ENCODE measurements at regions not wholly inside any gene's neighbourhood (a gene's known extent, or its start where the extent isn't known, plus 50 kb on each side); places are given as distances from the start of the nearest gene placed in this dataset.

DNA sequence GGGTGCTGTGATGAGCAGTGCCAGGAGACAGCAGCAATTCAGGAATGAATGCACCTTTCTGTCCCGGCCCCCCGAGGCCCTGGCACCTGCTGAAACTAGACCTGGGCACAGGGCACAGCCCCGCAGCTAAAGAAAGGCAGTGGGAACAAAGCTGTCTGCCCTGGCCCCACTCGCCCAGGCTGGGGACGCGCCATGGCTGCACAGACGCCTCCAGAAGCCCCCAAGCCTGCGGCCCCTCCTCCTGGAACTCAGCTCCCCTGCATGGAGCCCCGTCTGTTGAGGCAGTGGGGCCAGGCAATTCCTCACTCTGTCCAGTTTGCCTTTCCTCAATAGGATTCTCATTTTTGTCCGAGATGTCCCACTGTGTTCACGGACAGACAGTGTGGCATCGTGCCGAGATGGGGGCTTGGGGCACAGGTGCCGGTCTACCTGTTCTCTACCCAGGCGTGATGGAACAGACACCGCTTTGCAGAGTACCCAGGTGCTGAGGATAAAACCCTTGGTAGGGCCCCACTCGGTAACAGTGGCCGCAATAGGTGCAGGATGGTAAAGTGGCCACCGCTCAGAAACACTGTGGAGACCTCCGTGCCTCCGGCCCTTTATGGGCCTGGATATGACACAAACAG lies 146.5 kb upstream of the SOX1 start:
- ATAC-seq, result no peak
- no peak for DNase-seq
- intact Hi-C loops (cut with DNase I), result no loop called here

DNA sequence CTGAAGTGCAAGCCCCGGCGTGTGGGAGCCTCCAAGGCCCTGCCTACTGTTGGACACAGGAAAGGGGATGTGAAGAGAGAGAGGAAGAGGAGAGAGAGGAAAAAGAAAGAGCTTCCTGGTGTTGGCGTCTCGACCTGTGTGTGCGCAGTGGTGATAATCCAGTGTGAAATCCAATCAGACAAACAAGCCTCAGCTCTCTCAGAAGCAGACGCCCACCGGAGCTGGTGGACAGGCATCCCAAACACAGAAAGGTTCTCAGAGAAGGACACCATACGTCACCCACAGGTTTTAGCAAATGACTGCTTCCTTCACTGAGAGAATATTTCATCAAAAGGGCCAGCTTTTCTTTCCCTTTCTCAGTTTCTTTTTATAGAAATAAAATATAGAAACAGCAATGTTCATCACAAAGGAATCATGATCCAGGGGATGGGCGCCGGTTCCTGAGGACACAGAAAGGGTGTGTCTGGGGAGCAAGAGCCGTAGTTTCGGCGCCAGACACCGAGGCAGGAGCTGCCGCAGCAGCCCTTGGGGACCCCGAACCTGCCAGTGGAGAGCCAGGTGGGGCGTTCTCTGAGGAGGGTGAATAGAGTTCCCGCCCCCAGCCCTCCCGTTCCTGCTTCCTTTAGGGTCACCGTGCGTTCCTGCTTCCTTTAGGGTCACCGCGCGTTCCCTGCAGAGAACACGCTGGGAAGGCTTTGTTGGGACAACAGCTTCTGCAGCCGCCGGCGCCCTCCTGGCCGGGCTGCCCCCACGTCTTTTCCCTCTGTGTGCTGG lies 145.8 kb upstream of the SOX1 start:
- intact Hi-C loops (cut with DNase I), result no loop called here
- DNase-seq, result no peak
- ATAC-seq, result no peak

DNA sequence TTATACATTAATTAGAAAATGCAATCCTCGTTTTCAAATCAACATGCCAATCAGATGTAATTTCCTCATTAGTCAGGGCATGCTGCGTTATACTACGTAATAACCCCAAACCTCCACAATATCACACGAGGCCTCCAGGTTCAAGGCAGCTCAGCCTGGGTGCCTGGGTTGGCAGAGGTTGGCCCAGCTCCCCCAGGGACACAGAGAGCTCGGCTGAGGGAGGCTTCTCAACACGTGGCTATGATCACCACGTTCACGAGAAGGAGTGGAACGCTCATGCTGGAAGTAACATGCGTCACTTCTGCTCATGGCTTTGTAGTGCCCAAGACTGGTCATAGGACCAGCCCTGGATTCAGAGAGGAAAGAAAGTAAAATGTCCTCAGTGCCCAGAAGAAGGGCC lies 144.9 kb upstream of the SOX1 start:
- no peak for DNase-seq
- intact Hi-C loops (cut with DNase I), result no loop called here
- no peak for ATAC-seq

DNA sequence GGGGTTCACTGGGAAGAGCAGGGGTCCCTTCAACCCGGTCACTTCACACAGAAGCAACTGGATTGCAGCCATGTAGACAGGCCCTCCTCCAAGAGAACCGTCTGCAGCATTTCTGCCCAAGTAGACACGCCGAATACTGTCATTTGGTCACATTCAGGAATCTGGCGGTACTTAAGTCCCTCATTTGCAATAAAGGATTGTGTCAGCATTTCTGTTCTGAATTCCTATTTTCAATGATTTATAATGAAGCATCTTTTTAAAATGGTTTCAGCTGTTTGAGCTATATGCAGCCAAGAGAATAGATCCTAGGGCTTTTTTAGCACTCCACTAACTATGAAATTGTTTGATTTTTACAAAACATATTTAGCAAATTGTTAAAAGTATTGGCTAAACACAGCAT lies 143.5 kb upstream of the SOX1 start:
- DNase-seq (no peak), ATAC-seq (no peak)
- intact Hi-C loops (cut with DNase I), result no loop called here

DNA sequence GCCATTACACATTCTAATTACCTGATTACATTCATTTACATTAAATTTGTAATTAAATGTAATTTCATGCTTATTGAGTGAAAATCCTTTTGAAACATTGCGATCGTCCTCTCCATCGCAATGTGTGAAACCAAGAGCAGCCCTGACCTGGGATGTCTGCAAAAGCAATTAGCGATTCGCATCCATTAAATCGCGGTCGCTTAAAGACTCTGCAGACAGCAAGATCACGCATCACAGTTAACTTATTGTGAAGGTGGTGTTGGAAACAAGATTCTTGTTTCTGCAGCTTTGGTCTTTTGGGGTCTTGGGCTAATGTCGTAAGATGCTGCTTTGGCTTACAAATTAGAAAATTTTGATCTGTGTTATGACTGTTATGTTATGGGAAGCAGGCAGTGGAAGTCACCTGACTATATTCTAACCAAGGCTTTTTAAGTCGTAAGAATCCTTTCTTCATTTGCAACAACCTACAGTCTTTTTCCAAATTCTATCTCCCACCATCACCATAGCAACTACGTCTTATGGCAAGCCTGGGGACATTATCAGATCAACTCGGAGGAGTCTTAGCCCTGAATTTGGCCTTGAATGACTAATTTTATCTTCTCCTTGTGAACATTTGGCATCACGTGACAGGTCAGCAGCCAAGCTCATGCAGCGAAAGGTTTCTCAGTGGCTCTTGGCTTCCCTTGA lies 142.8 kb upstream of the SOX1 start:
- no peak for DNase-seq
- intact Hi-C loops (cut with DNase I), result no loop called here

DNA sequence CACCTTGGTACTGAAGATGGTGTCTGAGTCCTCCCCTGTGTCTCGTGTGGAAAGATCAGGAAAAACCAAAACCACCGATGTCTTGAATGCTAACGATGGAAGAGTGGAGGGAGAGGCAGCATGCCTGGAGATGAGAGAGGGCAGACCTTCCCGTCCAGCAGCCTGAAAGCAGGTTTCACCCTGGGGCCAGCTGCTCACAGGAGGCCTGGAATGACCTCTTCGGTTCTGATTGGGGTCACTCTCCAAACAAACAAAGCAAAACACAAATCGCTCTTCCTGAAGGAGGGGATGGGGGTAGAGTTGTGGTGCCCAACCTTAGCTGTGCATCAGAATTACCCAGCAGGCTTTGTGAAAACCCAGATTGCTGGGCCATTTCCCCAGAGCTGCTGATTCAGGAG lies 142.3 kb upstream of the SOX1 start:
- intact Hi-C loops (cut with DNase I), result no loop called here
- ATAC-seq, result no peak
- no peak for DNase-seq

More for the DNA sequence above, 142.8 kb upstream of the SOX1 start:
- no peak for ATAC-seq

DNA sequence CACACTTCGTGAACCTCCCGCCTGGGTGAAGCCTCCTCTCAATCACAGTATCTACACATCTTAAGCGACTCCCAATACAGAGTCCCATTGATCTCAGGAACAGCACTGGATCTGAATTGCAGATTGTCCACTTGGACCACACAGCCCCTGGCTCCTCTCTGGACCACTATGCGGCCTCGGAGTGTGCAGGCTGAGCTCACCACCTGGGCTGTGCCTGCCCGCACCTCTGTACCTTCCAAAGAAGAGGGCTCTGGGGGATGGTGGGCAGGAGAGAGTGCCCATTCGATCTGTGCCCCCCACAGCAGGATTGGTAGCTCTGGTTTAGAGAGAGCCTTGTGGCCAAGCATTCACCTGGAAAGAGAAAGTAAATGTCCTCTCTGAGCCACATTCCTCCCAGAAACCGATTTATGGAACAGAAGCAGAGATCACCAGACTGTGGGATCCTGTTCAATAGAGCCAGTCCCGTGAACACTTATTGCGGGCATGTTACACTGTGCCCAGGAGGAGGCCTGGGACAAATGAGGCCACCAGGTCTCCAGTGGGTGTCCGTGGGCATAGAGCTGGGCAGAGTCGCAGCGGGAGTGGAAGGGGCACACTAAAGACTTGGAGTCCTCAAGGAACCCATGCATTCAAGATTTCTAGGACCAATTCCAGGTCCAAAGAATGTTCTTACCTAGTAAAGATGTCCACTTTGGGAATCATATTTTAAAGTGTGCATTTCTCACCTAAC lies 141.6 kb upstream of the SOX1 start:
- ATAC-seq, result no peak
- no peak for DNase-seq
- intact Hi-C loops (cut with DNase I), result no loop called here

DNA sequence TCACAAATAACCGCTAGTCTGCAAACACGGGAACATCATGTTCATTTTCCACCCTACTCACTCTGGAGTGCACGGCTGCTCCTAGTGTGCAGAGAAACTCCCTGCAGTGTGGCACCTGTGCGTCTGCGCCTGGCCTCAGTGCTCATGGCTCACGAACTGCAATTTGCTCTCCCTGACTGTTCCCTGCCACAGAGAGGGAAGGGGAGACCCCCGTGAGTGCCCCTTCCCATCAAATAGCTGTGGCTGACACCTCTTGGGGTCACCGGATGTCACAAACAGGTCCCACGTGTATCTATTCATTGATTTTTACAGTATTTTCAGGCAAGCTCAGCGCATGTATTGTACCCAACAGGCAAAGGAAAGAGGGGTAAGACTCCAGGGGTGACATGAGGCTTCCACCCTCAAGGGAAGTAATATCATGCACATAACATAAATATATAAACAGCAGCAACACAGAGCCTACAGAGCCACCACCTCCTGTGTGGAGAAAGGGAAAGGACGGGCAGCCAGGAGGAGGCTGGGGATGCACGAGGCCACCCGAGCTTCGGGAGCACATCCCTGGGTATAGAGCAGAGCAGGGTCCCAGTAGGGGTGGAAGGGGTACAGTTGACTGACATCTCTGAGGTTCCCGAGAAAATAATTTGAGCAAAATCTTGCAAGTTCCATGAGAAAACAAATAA lies 140.3 kb upstream of the SOX1 start:
- no peak for ATAC-seq
- intact Hi-C loops (cut with DNase I), result no loop called here
- no peak for DNase-seq

DNA sequence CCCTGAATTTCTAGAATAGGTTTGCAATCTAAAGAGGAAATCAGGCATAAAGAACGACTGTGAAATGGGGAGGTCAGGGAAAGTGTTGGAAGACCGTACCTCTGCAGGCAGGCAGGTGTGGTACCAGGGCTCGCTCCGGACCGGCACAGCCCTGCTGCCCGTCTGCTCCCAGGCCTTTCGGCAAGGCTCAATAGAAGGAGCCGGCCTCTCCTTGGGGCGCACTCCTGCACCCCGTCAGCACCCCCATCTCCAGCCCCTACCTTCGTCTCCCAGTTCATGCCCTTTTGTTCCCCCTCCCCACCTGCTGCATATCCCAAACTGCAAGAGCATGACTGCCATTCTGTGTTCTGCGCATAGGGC lies 139.8 kb upstream of the SOX1 start:
- DNase-seq (no peak), ATAC-seq (no peak)
- intact Hi-C loops (cut with DNase I), result no loop called here

DNA sequence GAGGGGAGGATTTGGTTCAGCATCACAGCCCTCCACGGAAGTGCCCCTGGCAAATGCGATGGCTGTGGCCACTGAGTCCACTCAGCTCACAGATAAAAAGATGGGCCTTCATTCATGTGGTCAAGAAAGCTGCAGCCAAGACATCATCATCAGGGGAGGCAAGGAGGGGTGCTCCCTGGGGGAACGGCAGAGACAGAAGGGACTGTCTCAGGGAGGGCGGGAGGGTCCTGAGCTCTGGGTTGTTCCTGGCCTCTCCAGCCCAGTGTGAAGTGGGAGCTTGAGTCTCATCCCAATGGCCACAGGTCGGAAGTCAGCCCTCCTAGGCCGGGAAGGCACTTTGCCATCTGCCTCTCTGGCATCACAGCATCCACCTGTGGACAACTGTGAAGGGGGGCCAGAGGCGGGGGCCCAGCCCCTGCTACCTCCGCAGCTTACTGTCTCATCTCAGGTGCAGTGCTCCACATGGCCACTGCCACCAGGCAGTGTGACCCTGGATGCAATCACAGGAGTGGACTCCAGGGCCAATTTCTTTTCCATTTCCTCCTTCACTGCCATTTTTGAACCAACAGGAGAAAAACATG lies 137.8 kb upstream of the SOX1 start:
- DNase-seq (no peak), ATAC-seq (no peak)
- intact Hi-C loops (cut with DNase I), result no loop called here

DNA sequence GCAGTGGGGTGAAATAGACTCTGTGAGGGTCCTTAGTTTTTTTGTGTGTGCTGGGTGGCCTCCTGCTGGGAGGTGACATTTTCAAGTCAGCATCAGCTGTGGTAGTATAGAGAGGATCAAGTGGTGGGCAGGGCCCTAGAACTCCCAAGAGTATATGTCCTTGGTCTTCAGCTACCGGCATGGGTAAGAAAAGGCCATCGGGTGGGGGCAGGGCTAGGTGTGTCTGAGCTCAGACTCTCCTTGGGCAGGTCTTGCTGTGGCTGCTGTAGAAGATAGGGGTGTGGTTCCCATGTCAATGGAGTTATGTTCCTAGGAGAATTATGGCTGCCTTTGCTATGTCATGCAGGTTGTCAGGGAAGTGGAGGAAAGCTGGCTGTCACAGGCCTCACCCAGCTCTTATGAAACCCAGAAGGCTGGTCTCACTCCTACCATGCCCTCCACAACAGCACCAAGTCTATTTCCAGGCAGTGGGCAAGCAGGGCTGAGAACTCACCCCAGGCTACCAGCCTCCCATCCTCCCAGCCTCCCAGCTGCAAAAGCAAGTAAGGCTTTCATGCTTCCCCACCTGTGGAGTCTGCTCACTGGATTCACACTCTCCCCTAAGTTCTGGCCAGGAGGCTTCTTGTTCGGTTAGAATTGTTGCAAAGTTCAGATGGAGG lies 130.6 kb upstream of the SOX1 start:
- intact Hi-C loops (cut with DNase I), result no loop called here
- no peak for ATAC-seq
- DNase-seq, result no peak

DNA sequence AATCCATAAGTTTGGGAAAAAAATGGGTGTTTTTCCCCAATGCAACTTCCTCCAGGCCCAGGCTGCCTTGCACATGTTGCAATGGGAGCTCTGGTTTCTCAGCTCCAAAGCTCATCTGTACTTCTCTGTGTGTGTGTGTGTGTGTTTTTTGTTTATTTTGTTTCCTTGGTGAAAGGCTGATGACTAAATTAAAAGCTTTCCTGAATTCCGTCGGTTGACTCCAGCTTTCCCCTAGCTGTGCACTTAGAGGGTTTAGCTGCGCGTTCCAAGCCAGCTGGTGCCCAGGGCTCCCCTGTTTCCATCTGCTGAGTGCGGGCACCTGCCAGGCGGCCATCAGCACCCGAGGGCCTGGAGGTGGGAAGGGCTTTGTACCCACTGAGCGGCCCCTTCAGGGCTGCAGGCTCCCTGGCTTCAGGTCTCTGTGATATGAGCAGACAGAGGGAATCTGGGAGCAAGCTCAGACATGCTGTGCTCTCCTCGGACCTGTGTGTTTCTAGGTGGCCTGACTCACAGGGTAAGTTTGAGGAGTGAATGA lies 129.1 kb upstream of the SOX1 start:
- ATAC-seq, result peak in 1 of 2 donors; percentile 33

DNA sequence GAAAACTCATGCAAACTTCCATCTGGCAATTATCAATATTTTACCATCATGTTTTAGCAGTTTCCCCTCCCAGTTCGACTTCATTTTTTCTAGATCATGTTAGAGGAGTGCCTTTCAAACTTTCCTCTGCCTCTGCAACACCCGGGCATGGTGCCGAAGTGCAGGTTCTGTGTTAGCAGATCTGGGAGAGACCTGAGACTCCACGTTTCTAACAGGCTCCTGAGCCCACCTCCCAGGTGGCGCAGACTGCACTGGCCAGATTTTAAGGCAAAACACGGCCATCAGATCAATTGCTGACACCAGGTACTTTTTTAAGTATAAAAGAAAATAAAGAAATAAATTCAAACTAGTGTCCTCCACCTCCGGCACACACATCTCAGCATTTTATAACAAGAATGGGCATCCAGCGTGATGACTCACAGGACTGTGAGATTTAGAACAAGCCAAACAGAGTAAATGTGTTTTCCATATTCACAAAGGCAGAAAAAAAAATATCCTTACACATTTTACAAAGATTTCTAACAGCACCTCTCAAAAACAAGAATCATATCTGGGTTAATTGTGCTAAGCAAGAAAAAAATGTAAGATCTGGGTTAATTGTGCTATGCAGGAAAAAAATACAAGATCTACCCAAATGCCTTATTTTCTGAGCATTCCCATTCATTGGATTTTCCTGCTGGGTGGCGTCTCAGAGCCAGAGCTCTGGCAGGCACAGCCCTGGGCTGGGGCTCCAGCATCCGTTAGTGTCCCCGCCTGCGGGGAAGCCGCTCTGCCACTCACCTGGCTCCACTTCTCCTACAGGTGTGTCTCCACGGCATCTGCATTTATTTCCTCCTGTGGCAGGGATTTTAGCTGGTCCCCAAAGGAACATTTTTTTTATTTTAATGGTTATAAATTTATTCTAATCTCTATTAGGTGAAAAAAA lies 127.9 kb upstream of the SOX1 start:
- ATAC-seq (no peak), DNase-seq (no peak)
- intact Hi-C loops (cut with DNase I), result no loop called here

More for the DNA sequence above, 129.1 kb upstream of the SOX1 start:
- intact Hi-C loops (cut with DNase I), result no loop called here
- no peak for DNase-seq

DNA sequence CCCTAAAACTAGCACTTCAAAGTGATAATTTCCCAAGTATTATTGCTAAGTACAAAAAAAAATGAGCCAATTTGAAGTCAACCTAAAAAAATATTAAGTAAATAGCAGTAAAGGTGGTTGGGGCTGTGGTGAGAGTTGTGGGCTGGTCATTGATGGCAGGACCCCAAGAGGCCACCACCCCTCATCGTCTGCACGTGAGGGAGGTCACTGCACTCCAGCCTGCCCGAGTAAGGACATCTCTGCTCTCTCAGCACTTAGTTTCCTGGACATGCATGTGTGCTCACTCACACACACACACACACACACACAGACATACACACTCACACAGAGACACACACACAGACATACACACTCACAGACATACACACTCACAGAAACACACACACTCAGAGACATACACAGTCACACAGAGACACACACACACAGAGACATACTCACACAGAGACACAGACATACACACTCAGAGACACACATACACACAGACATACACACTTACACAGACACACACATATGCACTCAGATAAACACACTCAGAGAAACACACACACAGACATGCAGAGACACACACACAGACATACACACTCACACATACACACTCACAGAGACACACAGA lies 127.2 kb upstream of the SOX1 start:
- intact Hi-C loops (cut with DNase I), result no loop called here
- DNase-seq (no peak), ATAC-seq (no peak)

DNA sequence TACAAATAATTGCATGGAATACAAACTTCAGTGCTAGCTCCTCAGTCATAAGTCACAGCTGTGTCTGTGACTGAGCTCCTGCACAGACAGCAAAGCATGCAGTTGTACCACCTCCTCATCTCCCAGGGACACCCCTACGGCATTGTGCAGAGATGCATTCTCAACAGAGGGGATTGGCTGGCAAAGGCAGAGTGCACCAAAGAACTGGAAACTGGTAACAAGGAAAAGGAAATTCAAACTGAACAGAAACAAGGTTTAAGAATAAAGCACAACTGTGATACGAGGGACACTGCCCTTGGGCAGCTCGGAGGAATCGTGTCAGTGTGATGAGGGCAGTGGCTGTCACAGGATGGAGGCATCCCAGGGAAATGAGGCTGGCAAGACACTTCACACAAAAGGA lies 126.1 kb upstream of the SOX1 start:
- DNase-seq, result no peak
- intact Hi-C loops (cut with DNase I), result no loop called here
- no peak for ATAC-seq

DNA sequence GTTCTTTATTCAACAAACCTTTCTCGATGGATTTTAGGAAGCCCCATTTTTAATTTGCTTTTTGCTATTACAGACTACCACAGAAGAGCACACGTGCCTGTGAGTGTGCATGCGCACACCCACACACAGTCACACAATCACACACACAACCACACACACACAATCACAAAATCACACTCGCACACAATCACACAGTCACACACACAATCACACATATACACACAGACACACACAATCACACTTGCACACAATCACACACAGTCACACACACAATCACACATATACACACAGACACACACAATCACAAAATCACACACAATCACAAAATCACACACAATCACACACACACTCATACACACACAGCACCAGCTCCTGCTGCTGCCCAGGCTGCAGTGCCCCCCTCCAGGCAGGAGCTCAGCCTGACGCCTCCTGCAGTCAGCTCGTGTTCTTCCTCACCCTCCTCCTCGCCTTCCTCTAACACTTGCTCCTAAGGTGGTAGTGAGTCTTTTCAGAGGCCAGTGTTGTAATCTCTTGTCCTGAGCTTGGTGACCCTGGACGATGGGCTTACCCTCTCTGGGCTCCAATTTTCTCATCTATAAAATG lies 125.0 kb upstream of the SOX1 start:
- DNase-seq (no peak), ATAC-seq (no peak)
- intact Hi-C loops (cut with DNase I), result no loop called here
